H9 (cell line): ENCODE measurements at regions not wholly inside any gene's neighbourhood (a gene's known extent, or its start where the extent isn't known, plus 50 kb on each side); places are given as distances from the start of the nearest gene placed in this dataset.

Source experiments
- DNase-seq: peaks from one replicate; pipeline ENCODE4 v3.0.0-alpha.2; 2017
- H2AFZ ChIP-seq: one replicate; pipeline ENCODE4 v1.6.1; 2013; ENCODE audit warnings: mild to moderate bottlenecking, low read length, control low read depth, moderate library complexity
- H2AK5ac ChIP-seq: 2 replicates; pipeline ENCODE4 v1.6.1; 2013; ENCODE audit warnings: low read length, control low read depth, mixed read lengths; ENCODE audit not compliant: insufficient read length
- H2BK120ac ChIP-seq: one replicate; pipeline ENCODE4 v1.6.1; 2013; ENCODE audit warnings: low read depth, mild to moderate bottlenecking, low read length, control low read depth, inconsistent platforms; ENCODE audit not compliant: poor library complexity, severe bottlenecking
- H2BK12ac ChIP-seq: 2 replicates; pipeline ENCODE4 v1.6.1; 2013; ENCODE audit warnings: low read length, control low read depth, mixed read lengths, low read depth; ENCODE audit not compliant: insufficient read length
- H2BK15ac ChIP-seq: 2 replicates; pipeline ENCODE4 v1.6.1; 2013; ENCODE audit warnings: low read depth, low read length, control low read depth
- H2BK20ac ChIP-seq: one replicate; pipeline ENCODE4 v1.6.1; 2013; ENCODE audit warnings: low read depth, mild to moderate bottlenecking, low read length, control low read depth, inconsistent platforms; ENCODE audit not compliant: poor library complexity, severe bottlenecking
- H2BK5ac ChIP-seq: 2 replicates; pipeline ENCODE4 v1.6.1; 2013; ENCODE audit warnings: low read length, control low read depth, mixed read lengths; ENCODE audit not compliant: insufficient read length
- H3K14ac ChIP-seq: 2 replicates; pipeline ENCODE4 v1.6.1; 2013; ENCODE audit warnings: low read length, control low read depth; ENCODE audit not compliant: insufficient read depth
- H3K18ac ChIP-seq: 2 replicates; pipeline ENCODE4 v1.6.1; 2013; ENCODE audit warnings: low read depth, mild to moderate bottlenecking, mixed read lengths, low read length, control low read depth; ENCODE audit not compliant: insufficient read length
- H3K23ac ChIP-seq: 2 replicates; pipeline ENCODE4 v1.6.1; 2013; ENCODE audit warnings: low read length, control low read depth, mixed read lengths, low read depth; ENCODE audit not compliant: insufficient read length
- H3K23me2 ChIP-seq: 2 replicates; pipeline ENCODE4 v1.6.1; 2013; ENCODE audit warnings: low read depth, mild to moderate bottlenecking, mixed read lengths, low read length, control low read depth; ENCODE audit not compliant: insufficient read length, poor library complexity, severe bottlenecking
- H3K27ac ChIP-seq: 2 replicates; pipeline ENCODE4 v1.5.1; 2013; ENCODE audit warnings: low read length, control low read depth, mixed read lengths, low read depth; ENCODE audit not compliant: insufficient read length
- H3K27me3 ChIP-seq: 2 replicates; pipeline ENCODE4 v1.6.1; 2013; ENCODE audit warnings: low read length, control low read depth, inconsistent platforms; ENCODE audit not compliant: insufficient read depth
- H3K4ac ChIP-seq: 2 replicates; pipeline ENCODE4 v1.6.1; 2013; ENCODE audit warnings: low read depth, mild to moderate bottlenecking, control low read depth, inconsistent platforms, low read length, moderate library complexity
- H3K4me1 ChIP-seq: 2 replicates; pipeline ENCODE4 v1.6.1; 2013; ENCODE audit warnings: low read length, control low read depth, inconsistent platforms; ENCODE audit not compliant: insufficient read depth
- H3K4me2 ChIP-seq: 2 replicates; pipeline ENCODE4 v1.6.1; 2013; ENCODE audit warnings: low read length, control low read depth, mixed read lengths; ENCODE audit not compliant: insufficient read length, insufficient read depth
- H3K56ac ChIP-seq: 2 replicates; pipeline ENCODE4 v1.6.1; 2013; ENCODE audit warnings: low read depth, mild to moderate bottlenecking, mixed read lengths, low read length, control low read depth; ENCODE audit not compliant: insufficient read length
- H3K79me1 ChIP-seq: 2 replicates; pipeline ENCODE4 v1.6.1; 2013; ENCODE audit warnings: low read depth, mild to moderate bottlenecking, moderate library complexity, low read length, control low read depth, inconsistent platforms; ENCODE audit not compliant: insufficient read depth, poor library complexity, severe bottlenecking
- H3K79me2 ChIP-seq: 2 replicates; pipeline ENCODE4 v1.6.1; 2013; ENCODE audit warnings: low read length, control low read depth, inconsistent platforms; ENCODE audit not compliant: insufficient read depth
- H3K9ac ChIP-seq: 2 replicates; pipeline ENCODE4 v1.6.1; 2013; ENCODE audit warnings: low read length, control low read depth, mixed read lengths; ENCODE audit not compliant: insufficient read length; ENCODE audit errors: extremely low read depth
- H3K9me3 ChIP-seq: one replicate; pipeline ENCODE4 v1.6.1; 2013; ENCODE audit warnings: low read depth, low read length, inconsistent platforms; ENCODE audit not compliant: control insufficient read depth
- H3T11ph ChIP-seq: one replicate; pipeline ENCODE4 v1.6.1; 2013; ENCODE audit warnings: mild to moderate bottlenecking, low read length, control low read depth, inconsistent platforms
- H4K20me1 ChIP-seq: one replicate; pipeline ENCODE4 v1.6.1; 2013; ENCODE audit not compliant: control insufficient read depth, insufficient read length, insufficient read depth
- H4K5ac ChIP-seq: 2 replicates; pipeline ENCODE4 v1.6.1; 2013; ENCODE audit warnings: low read depth, mild to moderate bottlenecking, mixed read lengths, low read length, control low read depth; ENCODE audit not compliant: insufficient read length
- H4K8ac ChIP-seq: replicated peaks from 2 replicates; pipeline ENCODE4 v1.6.1; 2013; ENCODE audit warnings: low read length, control low read depth, mixed read lengths, low read depth; ENCODE audit not compliant: insufficient read length
- H4K91ac ChIP-seq: 2 replicates; pipeline ENCODE4 v1.6.1; 2013; ENCODE audit warnings: low read depth, mild to moderate bottlenecking, moderate library complexity, mixed read lengths, low read length, control low read depth; ENCODE audit not compliant: insufficient read length
- H3K27ac Mint-ChIP-seq, 3 experiments: 2 replicates in 2 of 3; 3 replicates in 1 of 3; pipeline ENCODE4 v1.8.0; 2020 to 2021; ENCODE audit warnings: mixed read lengths in 3 of 3, mild to moderate bottlenecking in 1 of 3, moderate library complexity in 1 of 3
- H3K27me3 Mint-ChIP-seq: 2 replicates; pipeline ENCODE4 v1.8.0; 2021; ENCODE audit warnings: low read depth, mild to moderate bottlenecking, moderate library complexity, mixed read lengths
- H3K36me3 Mint-ChIP-seq, 3 experiments: 2 replicates in 2 of 3; 3 replicates in 1 of 3; pipeline ENCODE4 v1.8.0; 2020 to 2021; ENCODE audit warnings: low read depth in 3 of 3, mixed read lengths in 3 of 3; ENCODE audit not compliant: insufficient read depth in 1 of 3
- H3K4me1 Mint-ChIP-seq, 2 experiments: 2 replicates each; pipeline ENCODE4 v1.8.0; 2020; ENCODE audit warnings: mixed read lengths in 2 of 2
- H3K4me3 Mint-ChIP-seq, 2 experiments: 2 replicates in 1 of 2; 3 replicates in 1 of 2; pipeline ENCODE4 v1.8.0; 2020 to 2021; ENCODE audit warnings: mild to moderate bottlenecking in 2 of 2, mixed read lengths in 2 of 2, moderate library complexity in 1 of 2
- H3K9me3 Mint-ChIP-seq, 2 experiments: 2 replicates in 1 of 2; 3 replicates in 1 of 2; pipeline ENCODE4 v1.8.0; 2020; ENCODE audit warnings: mild to moderate bottlenecking in 2 of 2, mixed read lengths in 2 of 2, moderate library complexity in 1 of 2
- CTCF ChIP-seq: fragments of 200-600 bp; sonication (generic); conservative IDR thresholded peaks from 3 replicates; pipeline ENCODE4 v1.8.0; 2021; ENCODE audit warnings: antibody characterized with exemption, mild to moderate bottlenecking
- WGBS: extraction: QIAGEN DNeasy Blood & Tissue Kit; methylation state at CpG from one replicate; pipeline ENCODE4 v1.1.7; 2013; ENCODE audit warnings: missing lambda C conversion rate, low lambda C conversion rate, mixed read lengths; ENCODE audit not compliant: insufficient read length; ENCODE audit errors: extremely low coverage; 5-methylcytosine and 5-hydroxymethylcytosine counted together

- no peak for DNase-seq
- no peak overlapping the region for H3K27ac Mint-ChIP-seq
- H3K27me3 Mint-ChIP-seq, result peaks cover 34% of the 10 kb centered on the region
- Histone ChIP-seq H2AFZ (no peak overlapping the region), H3K27ac (no peak overlapping the region), H3K4ac (no peak overlapping the region), H3K18ac (no peak overlapping the region), H2BK5ac (no peak overlapping the region), H3K23me2 (no peaks in the 10 kb centered on the region), H4K5ac (no peak overlapping the region), H2BK15ac (no peak overlapping the region), H3K79me1 (no peaks in the 10 kb centered on the region), H4K20me1 (no peaks in the 10 kb centered on the region), H4K8ac (no peak overlapping the region), H3K14ac (no peak overlapping the region), H3K4me2 (no peak overlapping the region), H4K91ac (no peak overlapping the region), H3K9me3 (peaks cover 3% of the 10 kb centered on the region), H3K56ac (no peak overlapping the region), H3K79me2 (no peaks in the 10 kb centered on the region), H2BK20ac (no peak overlapping the region), H3T11ph (no peak overlapping the region), H3K4me1 (no peaks in the 10 kb centered on the region), H2AK5ac (no peak overlapping the region), H2BK12ac (no peak overlapping the region), H3K9ac (no peak overlapping the region), H3K23ac (no peak overlapping the region), H2BK120ac (no peak overlapping the region), H3K27me3 (no peaks in the 10 kb centered on the region)
- no peak overlapping the region for H3K4me3 Mint-ChIP-seq
- H3K9me3 Mint-ChIP-seq, result peaks cover 42 to 47% of the 10 kb centered on the region in 2 experiments
- H3K4me1 Mint-ChIP-seq, result 0 out of 4 replicates have a peak, but pooled peaks cover 2 to 3% of the 10 kb centered on the region in 2 experiments
- 100% methylated on average over 1 of the region's 2 CpGs for WGBS
- H3K36me3 Mint-ChIP-seq, result no peaks in the 10 kb centered on the region; a peak in 1 of 7 replicates
- no peak for TF ChIP-seq CTCF
Observed at GRCh38 chrX:28085653-28086052, 104.4 kb upstream of the DCAF8L1 start.
